BLaER1 treated with 17β-estradiol and CSF1 and Interleukin-3, amounts not matched to agents 10 nM and 100 nM (cell line): ENCODE measurements at regions not wholly inside any gene's neighbourhood (a gene's known extent, or its start where the extent isn't known, plus 50 kb on each side); places are given as distances from the start of the nearest gene placed in this dataset.

ENCODE experiments used
- H3K27ac ChIP-seq, 11 experiments: shearing (Covaris generic); formaldehyde crosslinking; 2 replicates each; pipeline ENCODE4 v1.8.1; 2022
- H3K27me3 ChIP-seq, 11 experiments: shearing (Covaris generic); formaldehyde crosslinking; 2 replicates each; pipeline ENCODE4 v1.8.1; 2022
- H3K36me3 ChIP-seq, 11 experiments: shearing (Covaris generic); formaldehyde crosslinking; 2 replicates each; pipeline ENCODE4 v1.8.1; 2022
- H3K4me1 ChIP-seq, 10 experiments: shearing (Covaris generic); formaldehyde crosslinking; 2 replicates each; pipeline ENCODE4 v1.8.1; 2022
- H3K4me2 ChIP-seq, 11 experiments: shearing (Covaris generic); formaldehyde crosslinking; 2 replicates each; pipeline ENCODE4 v1.8.1; 2022
- H3K4me3 ChIP-seq, 10 experiments: shearing (Covaris generic); formaldehyde crosslinking; 2 replicates each; pipeline ENCODE4 v1.8.1; 2022
- H3K9ac ChIP-seq, 11 experiments: shearing (Covaris generic); formaldehyde crosslinking; 2 replicates each; pipeline ENCODE4 v1.8.1; 2022
- H3K9me3 ChIP-seq, 11 experiments: shearing (Covaris generic); formaldehyde crosslinking; replicated peaks in 1 of 11; 2 replicates each; pipeline ENCODE4 v1.8.1; 2022
- H4K20me1 ChIP-seq, 11 experiments: shearing (Covaris generic); formaldehyde crosslinking; 2 replicates each; pipeline ENCODE4 v1.8.1; 2022
- Cebpa-rat ChIP-seq, 11 experiments: shearing (Covaris generic); IDR thresholded peaks; 2 replicates each; pipeline ENCODE4 v1.8.1; 2022

DNA sequence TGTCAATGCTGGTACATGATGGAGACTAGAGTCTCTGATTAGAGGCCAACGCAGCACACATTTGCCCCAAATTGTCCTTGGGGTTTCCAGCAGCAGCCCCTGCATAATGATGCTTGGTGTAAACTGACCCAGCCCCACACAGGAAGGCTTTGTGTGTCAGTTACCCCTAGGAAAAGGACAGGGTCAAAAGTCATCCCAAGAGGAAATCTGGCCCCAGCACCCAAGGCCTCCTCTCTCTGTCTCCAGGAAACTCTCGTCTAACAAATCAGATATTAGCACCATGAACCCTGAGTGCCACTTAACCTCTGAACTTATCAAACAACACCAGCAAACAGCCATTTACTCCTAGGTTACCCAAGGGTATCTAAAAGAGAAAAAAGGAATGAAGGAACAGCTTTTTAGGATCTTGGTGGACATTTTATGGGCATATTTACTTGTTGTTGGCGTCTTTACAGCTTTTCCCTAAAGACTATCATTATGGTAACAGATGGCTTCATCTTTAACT, 84.5 kb downstream of the PSMG1 start:
- Histone ChIP-seq H4K20me1 (no peaks in the 10 kb centered on the region), H3K36me3 (no peaks in the 10 kb centered on the region), H3K27ac (0 out of 22 replicates have a peak overlapping the region, but pooled peaks of 1 of the 11 experiments have one; percentile 10), H3K4me1 (peaks cover 30 to 61% (median 45%) of the 10 kb centered on the region in 10 experiments), H3K9me3 (peaks cover 0 to 7% (median 0%) of the 10 kb centered on the region in 11 experiments; a peak in 4 of 22 replicates), H3K27me3 (no peaks in the 10 kb centered on the region), H3K9ac (no peak overlapping the region), H3K4me2 (peak overlapping the region in 4 of 11 experiments; percentile 2 to 94 (median 91); a peak in 3 of 22 replicates), H3K4me3 (no peak overlapping the region)
- TF ChIP-seq Cebpa-rat (IDR thresholded peaks at IDR 0.05), result no peak

DNA sequence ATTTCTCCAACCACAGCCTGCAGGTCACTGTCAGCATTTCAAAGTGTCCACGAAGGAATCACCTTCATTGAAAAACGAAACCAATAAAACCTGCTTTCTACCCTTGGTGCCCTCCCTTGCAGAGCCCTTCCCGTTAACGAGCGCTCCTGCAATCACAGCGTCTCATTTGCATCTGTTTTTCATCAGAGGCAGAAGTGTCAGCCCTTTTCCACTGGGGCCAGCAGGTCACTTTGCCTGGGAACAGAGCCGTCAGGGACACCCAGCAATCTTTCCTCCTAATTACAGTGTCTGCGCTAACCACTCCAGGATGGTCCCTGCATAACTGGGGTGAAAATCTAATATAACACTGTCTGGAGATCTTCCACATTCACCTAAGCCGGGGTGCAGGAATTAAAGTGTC, 85.3 kb downstream of the PSMG1 start:
- Histone ChIP-seq H4K20me1 (no peaks in the 10 kb centered on the region), H3K27ac (peak overlapping the region in 5 of 11 experiments; percentile 51 to 81 (median 77); a peak in 9 of 22 replicates), H3K36me3 (no peaks in the 10 kb centered on the region), H3K9me3 (peaks cover 0 to 7% (median 0%) of the 10 kb centered on the region in 11 experiments; a peak in 4 of 22 replicates), H3K27me3 (no peaks in the 10 kb centered on the region), H3K4me2 (peak overlapping the region; percentile 39 to 94 (median 55); a peak in 19 of 22 replicates), H3K4me1 (peaks cover 37 to 61% (median 51%) of the 10 kb centered on the region in 10 experiments), H3K9ac (peak overlapping the region in 1 of 11 experiments; percentile 68; a peak in 1 of 22 replicates), H3K4me3 (no peak overlapping the region)
- no peak for TF ChIP-seq Cebpa-rat (IDR thresholded peaks at IDR 0.05)

DNA sequence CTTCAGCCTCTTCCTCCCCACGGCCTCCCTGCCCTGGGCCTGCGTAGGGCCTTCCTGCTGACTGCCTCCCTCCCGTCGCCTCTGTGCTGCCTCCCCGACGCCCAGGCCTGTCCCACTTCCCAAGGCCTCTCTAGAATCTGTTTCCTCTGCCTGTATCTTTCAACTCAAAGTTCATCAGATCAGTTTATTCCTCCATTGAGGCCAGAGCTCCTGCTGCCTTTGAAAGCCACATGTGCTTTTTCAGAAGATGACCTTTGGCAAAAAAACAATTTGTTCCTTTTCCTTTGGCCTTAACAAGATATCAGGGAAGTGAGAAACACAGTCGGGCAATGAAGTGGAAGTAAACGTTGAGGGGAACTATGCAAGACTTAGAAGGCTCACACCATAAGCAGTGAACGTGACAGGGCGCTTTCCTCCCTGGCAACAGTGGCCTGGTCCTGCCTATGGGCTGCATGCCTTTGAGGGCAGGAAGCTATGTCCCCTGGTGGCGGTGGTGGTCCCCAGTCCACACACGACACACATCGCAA, 85.9 kb downstream of the PSMG1 start:
- Histone ChIP-seq H3K27me3 (no peaks in the 10 kb centered on the region), H3K9me3 (peaks cover 0 to 7% (median 0%) of the 10 kb centered on the region in 11 experiments; a peak in 4 of 22 replicates), H4K20me1 (no peaks in the 10 kb centered on the region), H3K4me3 (no peak overlapping the region), H3K4me1 (peaks cover 43 to 64% (median 57%) of the 10 kb centered on the region in 10 experiments), H3K4me2 (peak overlapping the region; percentile 39 to 94 (median 55)), H3K36me3 (no peaks in the 10 kb centered on the region), H3K9ac (peak overlapping the region in 5 of 11 experiments; percentile 27 to 68 (median 50); a peak in 8 of 22 replicates), H3K27ac (peak overlapping the region in 9 of 11 experiments; percentile 38 to 84 (median 72); a peak in 16 of 22 replicates)
- no peak for TF ChIP-seq Cebpa-rat (IDR thresholded peaks at IDR 0.05)

- Histone ChIP-seq H3K4me2 (peak overlapping the region; percentile 39 to 94 (median 55)), H3K27ac (peak overlapping the region in 9 of 11 experiments; percentile 38 to 84 (median 72); a peak in 15 of 22 replicates), H3K9ac (peak overlapping the region in 1 of 11 experiments; percentile 68; a peak in 2 of 22 replicates), H3K9me3 (peaks cover 0 to 7% (median 0%) of the 10 kb centered on the region in 11 experiments; a peak in 4 of 22 replicates), H3K4me1 (peaks cover 50 to 70% (median 63%) of the 10 kb centered on the region in 10 experiments), H3K36me3 (no peaks in the 10 kb centered on the region), H3K4me3 (no peak overlapping the region), H3K27me3 (no peaks in the 10 kb centered on the region), H4K20me1 (no peaks in the 10 kb centered on the region)
- no peak for TF ChIP-seq Cebpa-rat (IDR thresholded peaks at IDR 0.05)
These were observed 86.5 kb downstream of the PSMG1 start for GRCh38 chr21:39096754-39097153.

GRCh38 chr21:39095681-39096080, 87.6 kb downstream of the PSMG1 start:
- peak overlapping the region in 9 of 11 experiments; percentile 10 to 88 (median 69); a peak in 14 of 22 replicates for H3K27ac ChIP-seq
- TF ChIP-seq Cebpa-rat (IDR thresholded peaks at IDR 0.05), result no peak

DNA sequence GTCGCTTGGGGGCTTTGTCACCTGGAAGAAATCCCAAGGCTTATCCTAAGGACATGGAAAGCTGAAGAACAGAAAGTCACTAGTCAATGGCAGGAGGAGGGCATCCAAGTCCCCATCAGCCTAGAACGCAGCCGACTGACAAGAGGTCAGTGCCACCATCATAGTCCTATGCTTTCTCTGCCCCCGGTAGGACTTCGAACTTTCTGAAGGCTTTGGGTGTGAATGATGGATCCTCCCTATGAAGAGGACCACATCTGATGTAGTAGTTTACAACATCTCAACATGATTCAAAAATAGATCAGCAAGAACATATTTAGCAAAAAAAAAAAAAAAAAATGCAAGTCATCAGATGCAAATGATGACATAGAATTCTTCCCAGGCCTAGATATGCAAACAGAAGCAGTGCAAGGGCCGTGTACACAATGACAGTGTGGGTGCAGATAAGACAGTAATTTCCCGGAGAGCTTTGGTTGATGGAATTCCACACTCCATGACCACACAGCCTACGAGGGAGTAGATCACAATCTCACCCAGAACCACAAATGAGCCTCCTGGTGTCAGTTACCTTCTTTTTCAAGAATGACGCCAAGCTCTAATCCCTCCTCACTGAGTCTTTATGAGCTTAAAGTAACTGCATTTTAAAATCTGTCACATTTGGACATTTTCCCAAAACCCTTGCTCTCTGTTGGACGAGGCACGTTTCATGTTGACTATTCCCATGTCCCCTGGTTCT, 88.2 kb downstream of the PSMG1 start:
- H3K27ac ChIP-seq, result peak overlapping the region; percentile 2 to 88 (median 69); a peak in 17 of 22 replicates

More at GRCh38 chr21:39095681-39096080, 87.6 kb downstream of the PSMG1 start:
- peak overlapping the region in 7 of 11 experiments; percentile 75 to 94 (median 90); a peak in 13 of 22 replicates for H3K4me2 ChIP-seq
- peaks cover 58 to 81% (median 73%) of the 10 kb centered on the region in 10 experiments for H3K4me1 ChIP-seq
- H3K4me3 ChIP-seq, result no peak overlapping the region
- H3K36me3 ChIP-seq, result no peaks in the 10 kb centered on the region
- peak overlapping the region in 2 of 11 experiments; percentile 40 to 66; a peak in 1 of 22 replicates for H3K9ac ChIP-seq
- H3K9me3 ChIP-seq, result peaks cover 0 to 7% (median 0%) of the 10 kb centered on the region in 11 experiments; a peak in 4 of 22 replicates
- no peaks in the 10 kb centered on the region for H3K27me3 ChIP-seq
- H4K20me1 ChIP-seq, result no peaks in the 10 kb centered on the region

GRCh38 chr21:39094087-39094780, 89.0 kb downstream of the PSMG1 start:
- Histone ChIP-seq H4K20me1 (no peaks in the 10 kb centered on the region), H3K4me2 (peak overlapping the region; percentile 63 to 94 (median 81)), H3K27ac (peak overlapping the region; percentile 2 to 88 (median 70); a peak in 19 of 22 replicates), H3K4me3 (peak overlapping the region in 2 of 10 experiments; percentile 29 to 32; a peak in 5 of 20 replicates), H3K4me1 (peaks cover 61 to 95% (median 76%) of the 10 kb centered on the region in 10 experiments), H3K36me3 (no peaks in the 10 kb centered on the region), H3K27me3 (no peaks in the 10 kb centered on the region), H3K9me3 (peaks cover 0 to 13% (median 5%) of the 10 kb centered on the region in 11 experiments; a peak in 9 of 22 replicates), H3K9ac (peak overlapping the region in 6 of 11 experiments; percentile 49 to 68 (median 63); a peak in 10 of 22 replicates)
- TF ChIP-seq Cebpa-rat (IDR thresholded peaks at IDR 0.05), result no peak

More for the DNA sequence above, 88.2 kb downstream of the PSMG1 start:
- Histone ChIP-seq H3K4me1 (peaks cover 61 to 87% (median 76%) of the 10 kb centered on the region in 10 experiments), H3K9me3 (peaks cover 0 to 9% (median 0%) of the 10 kb centered on the region in 11 experiments; a peak in 7 of 22 replicates), H3K9ac (peak overlapping the region in 4 of 11 experiments; percentile 40 to 66 (median 59); a peak in 6 of 22 replicates), H3K27me3 (no peaks in the 10 kb centered on the region), H4K20me1 (no peaks in the 10 kb centered on the region), H3K4me2 (peak overlapping the region; percentile 63 to 94 (median 81); a peak in 21 of 22 replicates), H3K4me3 (no peak overlapping the region), H3K36me3 (no peaks in the 10 kb centered on the region)
- no peak for TF ChIP-seq Cebpa-rat (IDR thresholded peaks at IDR 0.05)

GRCh38 chr21:39093526-39093925, 89.7 kb downstream of the PSMG1 start:
- Histone ChIP-seq H3K9ac (peak overlapping the region in 6 of 11 experiments; percentile 49 to 68 (median 60); a peak in 8 of 22 replicates), H3K4me1 (peaks cover 61 to 99% (median 78%) of the 10 kb centered on the region in 10 experiments), H3K27ac (peak overlapping the region in 9 of 11 experiments; percentile 60 to 88 (median 77); a peak in 15 of 22 replicates), H3K36me3 (no peaks in the 10 kb centered on the region), H4K20me1 (no peaks in the 10 kb centered on the region), H3K27me3 (no peaks in the 10 kb centered on the region), H3K4me2 (peak overlapping the region; percentile 63 to 94 (median 81)), H3K9me3 (peaks cover 0 to 17% (median 6%) of the 10 kb centered on the region in 11 experiments; a peak in 9 of 22 replicates), H3K4me3 (peak overlapping the region in 2 of 10 experiments; percentile 29 to 32; a peak in 5 of 20 replicates)
- TF ChIP-seq Cebpa-rat (IDR thresholded peaks at IDR 0.05), result no peak
